ENCODE measurements at regions not wholly inside any gene's neighbourhood (a gene's known extent, or its start where the extent isn't known, plus 50 kb on each side); places are given as distances from the start of the nearest gene placed in this dataset.
A peak's percentile ranks its signal among the peaks of the same experiment; 100 is the strongest.
"Not testable (repeated sequence)": the region's sequence is repeated elsewhere in the genome, so short reads cannot be mapped to it uniquely, and the experiment has no call there.

DNA sequence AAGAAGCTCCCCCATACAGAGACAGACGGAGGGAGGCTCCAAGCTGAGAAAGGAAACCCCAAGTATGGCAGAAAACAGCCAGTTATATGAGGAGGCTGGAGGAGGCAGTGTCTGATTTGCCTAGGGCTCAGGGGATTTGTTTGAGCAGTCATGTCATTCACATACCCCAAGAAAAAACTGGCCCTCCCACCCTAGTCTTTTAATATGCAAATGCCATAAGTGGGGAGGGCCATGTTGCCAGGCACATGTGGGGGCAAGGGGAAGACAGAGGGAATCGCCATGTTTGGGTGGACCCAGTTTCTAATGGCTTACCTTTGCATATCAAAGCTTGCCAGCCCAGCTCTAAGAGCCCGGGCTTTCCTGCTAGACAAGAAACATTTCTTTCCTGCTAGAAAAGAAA lies 1163.8 kb downstream of the TAF11L14 start:
- no peak for DNase-seq (ENCODE audit: low spot score)

DNA sequence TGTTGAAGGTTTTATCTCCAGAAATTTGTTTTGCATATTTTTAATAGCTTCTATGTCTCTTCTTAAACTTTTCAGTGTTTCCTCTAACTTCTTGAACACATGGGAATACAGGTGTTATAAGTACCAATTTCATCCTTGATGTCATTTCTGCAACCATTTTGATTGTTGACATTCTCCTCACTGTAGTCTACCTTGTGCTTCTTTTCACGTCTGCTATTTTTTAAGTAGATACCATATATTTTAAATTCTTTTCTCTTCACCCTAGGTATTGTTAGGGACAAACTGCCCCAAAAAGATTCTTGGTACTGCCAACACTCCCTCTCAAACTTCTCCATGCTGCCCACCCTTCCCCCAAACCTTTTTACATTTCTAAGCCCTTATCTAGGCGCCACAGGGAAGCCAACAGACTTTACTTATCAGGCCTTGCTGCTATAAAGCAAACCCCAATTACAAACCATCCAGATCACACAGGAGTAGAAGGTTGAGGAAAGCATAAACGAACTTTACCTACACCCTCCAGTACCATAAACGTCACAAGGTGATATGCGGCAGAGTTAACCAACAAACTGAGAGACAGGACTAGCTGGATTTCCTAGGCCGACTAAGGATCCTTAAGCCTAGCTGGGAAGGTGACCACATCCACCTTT lies 1165.3 kb downstream of the TAF11L14 start:
- no peak for DNase-seq (ENCODE audit: low spot score)

DNA sequence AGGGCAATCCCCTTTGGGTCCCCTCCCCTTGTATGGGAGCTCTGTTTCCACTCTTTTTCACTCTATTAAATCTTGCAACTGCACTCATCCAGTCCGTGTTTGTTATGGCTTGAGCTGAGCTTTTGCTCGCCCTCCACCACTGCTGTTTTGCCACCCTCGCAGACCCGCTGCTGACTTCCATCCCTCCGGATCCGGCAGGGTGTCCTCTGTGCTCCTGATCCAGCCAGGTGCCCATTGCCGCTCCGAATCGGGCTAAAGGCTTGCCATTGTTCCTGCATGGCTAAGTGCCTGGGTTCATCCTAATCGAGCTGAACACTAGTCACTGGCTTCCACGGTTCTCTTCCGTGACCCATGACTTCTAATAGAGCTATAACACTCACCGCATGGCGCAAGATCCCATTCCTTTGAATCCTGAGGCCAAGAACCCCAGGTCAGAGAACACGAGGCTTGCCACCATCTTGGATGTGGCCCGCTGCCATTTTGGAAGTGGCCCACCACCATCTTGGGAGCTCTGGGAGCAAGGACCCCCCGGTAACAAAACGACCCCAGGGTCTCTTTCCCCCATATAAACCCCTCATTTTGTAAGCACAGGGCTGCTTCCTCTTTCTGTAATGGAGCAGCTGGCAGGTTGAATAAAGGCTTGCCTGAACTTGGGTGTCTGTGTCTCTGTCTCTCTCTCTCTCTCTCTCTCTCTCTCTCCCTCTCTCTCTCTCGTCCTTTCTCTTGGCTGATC lies 1166.2 kb downstream of the TAF11L14 start:
- no peak for DNase-seq (ENCODE audit: low spot score)

DNA sequence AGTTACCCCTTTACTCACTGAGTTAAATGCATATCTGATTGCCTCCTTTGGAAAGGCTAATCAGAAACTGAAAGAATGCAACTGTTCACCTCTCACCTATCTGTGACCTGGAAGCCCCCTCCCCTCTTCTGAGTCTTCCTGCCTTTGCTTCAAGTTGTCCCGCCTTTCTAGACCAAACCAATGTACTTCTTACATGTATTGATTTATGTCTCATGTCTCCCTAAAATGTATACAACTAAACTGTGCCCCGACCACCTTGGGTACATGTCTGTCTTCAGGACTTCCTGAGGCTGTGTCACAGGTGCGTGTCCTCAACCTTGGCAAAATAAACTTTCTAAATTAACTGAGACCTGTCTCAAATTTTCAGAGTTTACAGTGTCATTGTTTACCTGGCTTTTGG lies 1167.2 kb downstream of the TAF11L14 start:
- not testable (repeated sequence) for DNase-seq (ENCODE audit: low spot score)

DNA sequence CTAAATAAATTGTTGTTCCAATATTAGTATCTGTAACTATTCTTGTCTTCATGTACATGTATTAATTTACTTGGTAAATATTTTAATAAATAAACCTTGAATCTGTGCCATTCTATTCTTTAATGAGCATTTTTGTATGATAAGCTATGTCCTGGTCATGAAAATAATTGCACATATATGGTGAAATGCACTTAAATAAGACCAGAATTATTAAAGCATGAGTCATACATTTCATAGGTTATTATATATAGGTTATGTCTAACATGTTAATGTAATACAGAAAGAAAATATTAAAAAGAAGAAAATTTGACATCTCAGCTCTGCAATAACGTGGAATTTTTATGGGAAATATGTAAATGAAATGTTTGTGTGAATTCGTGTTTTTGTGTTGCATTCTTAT lies 1168.1 kb downstream of the TAF11L14 start:
- DNase-seq (ENCODE audit: low spot score), result no peak

DNA sequence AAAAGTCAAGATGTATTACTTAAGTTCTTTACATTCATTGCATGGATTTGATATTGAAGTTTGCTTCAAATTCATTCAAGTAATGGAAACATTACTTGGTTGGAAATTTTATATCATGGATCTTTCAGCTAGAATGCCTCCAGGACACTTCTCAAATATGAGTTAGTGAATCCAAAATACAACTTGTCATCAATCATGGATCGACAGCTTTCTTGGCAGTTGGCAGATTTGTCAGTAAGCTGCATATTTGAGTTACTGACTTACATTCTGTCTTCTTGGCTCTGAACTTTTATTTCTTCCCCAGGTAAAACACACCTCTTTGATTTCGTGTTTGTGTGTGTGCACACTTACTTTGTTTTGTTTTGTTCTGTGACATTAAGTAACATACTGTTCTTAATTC lies 1171.1 kb downstream of the TAF11L14 start:
- no peak for DNase-seq (ENCODE audit: low spot score)

DNA sequence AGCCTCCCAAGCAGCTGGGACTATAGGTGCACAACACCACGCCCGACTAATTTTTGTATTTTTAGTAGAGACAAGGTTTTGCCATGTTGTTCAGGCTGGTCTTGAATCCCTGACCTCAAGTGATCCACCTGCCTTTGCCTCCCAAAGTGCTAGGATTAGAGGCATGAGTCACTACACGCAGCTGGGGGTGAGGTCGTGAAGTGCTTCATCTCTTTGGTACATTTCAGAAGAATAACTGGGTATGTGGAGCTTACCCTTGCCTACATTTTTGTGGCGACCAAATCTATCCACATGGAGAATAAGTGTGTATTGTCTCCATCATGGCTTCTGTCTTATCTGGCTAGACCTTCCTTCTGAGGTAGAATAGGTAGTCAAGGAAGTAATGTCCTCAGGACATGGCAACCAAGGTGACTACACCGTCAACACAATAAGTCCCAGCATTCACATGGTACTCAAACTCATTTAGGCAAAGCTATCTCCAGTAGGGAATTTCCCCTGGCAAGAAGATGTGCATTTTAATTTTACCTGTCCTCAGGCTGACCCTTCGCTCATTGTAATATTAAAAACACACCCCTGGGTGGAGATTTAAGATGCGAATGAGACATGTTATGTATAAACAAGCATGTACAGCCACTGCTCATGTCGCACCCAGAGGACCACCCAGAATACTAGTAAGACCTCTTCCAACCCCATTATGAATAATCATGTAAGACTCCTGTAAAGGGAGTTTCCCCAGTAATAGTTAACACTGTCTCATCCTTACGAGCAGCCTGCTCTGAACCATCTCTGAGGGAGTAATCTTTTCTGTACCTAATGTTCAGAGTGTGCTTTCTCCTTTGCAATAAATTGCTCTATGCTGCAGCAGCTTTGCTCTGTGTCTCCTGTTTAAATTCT lies 1173.2 kb downstream of the TAF11L14 start:
- DNase-seq (ENCODE audit: low spot score), result no peak

DNA sequence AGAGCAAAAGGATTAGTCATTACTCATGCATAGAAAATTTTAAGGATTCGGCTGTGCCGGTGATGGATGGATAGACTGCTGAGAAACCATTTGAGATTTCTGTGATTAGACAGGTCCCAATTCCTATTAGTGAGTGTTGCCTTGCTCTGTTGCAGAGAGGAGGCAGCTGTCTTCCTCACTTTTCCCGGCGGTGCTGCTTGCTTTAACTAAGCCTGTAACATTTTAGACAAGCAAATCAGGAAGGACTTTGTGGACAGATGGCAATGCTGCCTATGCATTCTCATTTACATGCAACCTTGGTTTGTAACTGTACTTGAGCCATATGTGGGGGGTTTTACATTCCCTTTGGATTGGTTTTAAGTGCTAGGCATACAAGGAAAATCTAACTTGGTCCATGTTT lies 1176.3 kb downstream of the CDH18 start:
- DNase-seq (ENCODE audit: low spot score), result peak; percentile 39

DNA sequence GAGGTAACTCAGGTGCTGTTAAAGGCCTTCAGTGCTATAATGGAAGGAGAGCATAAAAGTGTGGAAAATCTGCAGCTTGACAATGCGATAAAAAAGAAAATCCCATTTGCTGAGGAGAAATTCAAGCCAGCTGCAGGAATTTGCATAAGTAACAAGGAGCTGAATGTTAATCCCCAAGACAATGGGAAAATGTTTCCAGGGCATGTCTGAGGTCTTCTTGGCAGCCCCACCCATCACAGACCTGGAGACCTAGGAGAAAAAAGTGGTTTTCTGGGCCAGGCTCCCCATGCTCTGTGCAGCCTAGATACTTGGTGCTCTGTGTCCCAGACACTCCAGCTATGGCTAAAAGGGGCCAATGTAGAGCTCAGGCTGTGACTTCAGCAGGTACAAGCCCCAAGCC lies 1159.6 kb downstream of the CDH18 start:
- DNase-seq (ENCODE audit: low spot score), result no peak

DNA sequence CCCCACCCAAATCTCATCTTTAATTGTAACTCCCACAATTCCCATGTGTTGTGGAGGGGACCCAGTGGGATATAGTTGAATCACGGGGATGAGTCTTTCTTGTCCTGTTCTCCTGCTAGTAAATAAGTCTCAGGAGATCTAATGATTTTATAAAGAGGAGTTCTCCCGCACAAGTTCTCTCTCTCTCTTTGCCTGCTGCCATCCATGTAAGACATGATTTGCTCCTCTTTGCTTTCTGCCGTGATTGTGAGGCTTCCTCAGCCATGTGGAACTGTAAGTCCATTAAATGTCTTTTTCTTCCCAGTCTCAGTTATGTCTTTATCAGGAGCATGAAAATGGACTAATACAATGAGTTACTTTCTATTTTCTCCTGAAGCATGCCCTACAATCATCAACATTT lies 1158.5 kb downstream of the CDH18 start:
- no peak for DNase-seq (ENCODE audit: low spot score)

DNA sequence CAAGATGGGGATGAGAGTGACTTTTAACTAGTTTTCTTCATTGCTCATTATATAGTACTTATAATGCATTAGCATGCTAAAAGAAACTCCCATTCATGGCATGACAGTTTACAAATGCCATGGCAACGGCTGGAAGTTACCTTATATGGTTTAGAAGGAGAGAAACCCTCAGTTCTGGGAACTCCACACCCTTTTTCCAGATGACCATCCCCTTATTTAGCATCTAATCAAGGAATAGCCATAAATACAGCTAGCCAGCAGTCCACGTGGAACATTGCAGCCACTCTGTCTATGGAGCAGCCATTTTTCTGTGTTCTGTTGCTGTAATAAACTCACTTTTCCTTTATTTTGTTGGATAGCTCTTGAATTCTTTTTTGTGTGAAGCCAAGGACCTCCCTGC lies 1137.8 kb downstream of the CDH18 start:
- DNase-seq (ENCODE audit: low spot score), result no peak

DNA sequence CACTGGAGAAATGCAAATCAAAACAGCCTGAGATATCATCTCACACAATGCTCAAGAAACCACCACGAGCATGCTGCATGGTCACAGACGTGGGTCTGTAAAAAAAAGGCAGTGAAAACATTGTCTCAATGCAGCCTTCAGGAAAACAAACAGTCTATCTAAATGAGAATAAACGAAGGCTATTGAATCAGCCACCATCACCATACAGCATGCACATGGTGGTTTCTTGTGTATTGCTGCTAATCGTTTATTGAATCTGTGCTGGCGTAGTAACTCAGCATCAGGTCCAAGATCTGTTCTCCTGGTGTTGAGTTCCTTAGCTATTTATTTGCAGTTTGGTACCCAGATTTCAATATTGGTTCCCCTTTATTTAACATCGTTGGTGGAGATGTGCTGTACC lies 1115.0 kb downstream of the CDH18 start:
- no peak for DNase-seq (ENCODE audit: low spot score)

DNA sequence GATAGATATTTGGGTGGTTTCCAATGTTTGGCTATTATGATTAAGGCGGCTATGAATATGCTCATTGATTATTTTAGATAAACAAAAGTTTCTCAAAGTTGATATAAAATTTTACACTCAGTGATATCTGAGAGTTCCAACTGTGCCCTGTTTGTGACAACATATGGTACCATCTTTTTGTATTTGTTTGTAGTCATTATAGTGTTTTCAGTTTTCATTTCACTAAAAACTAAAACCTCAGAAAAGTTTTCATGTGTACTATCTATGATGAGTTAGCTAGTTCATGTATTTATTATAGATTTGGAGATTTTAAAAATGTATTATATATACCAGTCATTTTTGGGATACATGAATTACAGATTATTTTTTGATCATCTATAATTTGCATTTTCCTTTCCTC lies 1111.4 kb downstream of the CDH18 start:
- no peak for DNase-seq (ENCODE audit: low spot score)

DNA sequence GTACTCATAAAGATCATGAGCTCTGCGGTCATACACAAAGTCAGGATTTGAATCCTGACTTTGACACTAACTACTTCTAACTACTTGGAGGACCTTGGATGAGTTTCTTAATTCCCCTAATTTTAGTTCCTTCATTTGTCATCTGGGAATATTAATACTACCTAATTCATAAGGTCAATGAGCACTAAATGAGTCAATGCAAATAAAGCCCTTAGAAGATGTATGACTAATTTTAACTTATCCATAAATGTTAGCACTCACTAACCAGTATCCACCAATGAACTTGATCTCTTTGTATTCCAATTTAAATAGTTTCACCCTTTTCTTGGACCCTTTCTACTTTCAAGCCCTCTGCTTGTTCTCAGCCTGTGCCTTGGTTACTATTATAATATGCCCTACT lies 1106.4 kb downstream of the CDH18 start:
- DNase-seq (ENCODE audit: low spot score), result no peak

DNA sequence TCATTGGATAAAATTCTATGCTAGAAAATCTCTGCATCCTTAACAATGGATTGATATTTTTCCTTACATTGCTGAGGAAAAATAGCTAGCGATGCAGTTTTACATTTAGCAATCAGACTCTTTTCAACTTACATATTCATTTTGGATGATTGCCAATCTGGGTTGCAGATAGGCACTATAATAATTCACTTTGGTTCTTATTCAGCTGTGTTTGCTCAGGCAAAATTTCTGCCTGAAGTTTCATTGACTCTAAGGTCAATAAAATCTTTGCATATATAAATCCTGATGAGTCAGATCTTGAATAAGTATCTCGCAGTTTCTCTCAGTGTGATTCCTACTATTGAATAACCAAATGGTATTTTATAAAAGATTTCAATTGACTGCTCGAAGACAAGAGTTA lies 1105.8 kb downstream of the CDH18 start:
- DNase-seq (ENCODE audit: low spot score), result no peak

DNA sequence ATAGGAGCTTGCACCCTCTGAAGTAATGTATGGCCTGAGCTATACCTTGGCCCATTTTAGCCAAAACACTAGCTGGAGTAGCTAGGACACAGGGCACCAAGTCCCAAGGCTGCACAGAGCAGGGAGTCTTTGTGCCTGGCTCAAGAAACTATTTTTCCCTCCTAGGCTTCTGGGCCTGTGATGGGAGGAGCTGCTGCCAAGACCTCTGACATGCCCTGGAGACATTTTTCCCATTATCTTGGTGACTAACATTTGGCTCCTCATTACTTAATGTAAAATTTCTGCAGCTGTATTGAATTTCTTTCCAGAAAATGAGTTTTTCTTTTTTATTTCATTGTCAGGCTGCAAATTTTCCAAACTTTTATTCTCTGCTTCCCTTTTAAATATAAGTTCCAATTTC lies 1099.2 kb downstream of the CDH18 start:
- DNase-seq (ENCODE audit: low spot score), result no peak

DNA sequence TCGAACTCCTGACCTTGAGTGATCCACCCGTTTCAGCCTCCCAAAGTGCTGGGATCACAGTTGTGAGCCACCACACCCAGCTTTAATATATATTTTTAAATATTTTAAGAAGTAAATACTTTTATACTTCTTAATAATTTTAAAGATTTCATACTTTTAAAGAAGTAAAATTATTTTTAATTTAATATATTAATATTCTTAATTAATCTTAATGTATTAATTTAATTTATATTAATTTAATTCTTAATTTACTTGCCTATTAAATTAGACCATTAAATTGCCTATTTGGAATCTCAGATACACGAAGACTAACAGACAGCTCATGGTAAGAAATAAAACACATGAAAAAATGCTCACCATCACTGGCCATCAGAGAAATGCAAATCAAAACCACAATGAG lies 1087.4 kb downstream of the CDH18 start:
- DNase-seq (ENCODE audit: low spot score), result no peak

DNA sequence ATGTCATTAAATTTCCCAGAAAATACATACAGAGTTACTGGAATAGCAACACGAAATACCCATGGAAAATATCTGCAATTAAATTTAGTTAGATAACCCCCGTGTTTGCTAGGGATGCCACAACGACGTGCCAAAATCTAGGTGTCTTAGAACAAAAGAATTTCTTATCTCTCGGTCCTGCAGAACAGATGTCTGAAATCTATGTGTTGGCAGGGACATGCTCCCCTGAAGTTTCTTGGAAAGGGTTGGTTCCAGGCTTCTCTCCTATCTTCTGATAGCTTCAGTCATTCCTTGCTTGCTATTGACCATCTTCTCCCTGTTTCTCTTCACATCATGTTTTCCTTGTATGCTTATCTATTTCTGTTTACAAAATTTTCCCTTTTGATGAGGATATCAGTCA lies 1067.0 kb downstream of the CDH18 start:
- DNase-seq (ENCODE audit: low spot score), result peak; percentile 82

DNA sequence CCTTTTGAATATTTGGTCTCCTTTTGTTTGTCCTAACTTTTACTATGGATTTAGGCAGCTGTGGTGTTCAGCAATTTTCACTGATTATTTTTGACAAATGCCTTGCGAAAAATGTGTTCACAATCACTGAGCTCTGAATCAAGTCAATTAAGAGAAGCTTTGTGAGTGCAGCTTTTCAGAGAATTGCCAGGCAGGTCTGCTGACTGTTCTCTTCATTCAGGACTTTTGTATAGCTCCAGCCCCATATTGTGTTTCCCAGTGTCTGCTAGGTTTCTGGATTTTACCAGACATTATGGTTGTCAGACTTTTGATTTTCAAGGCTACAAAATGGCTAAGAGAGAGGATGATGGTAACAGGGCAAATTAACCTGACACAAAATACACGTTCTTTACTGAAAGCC lies 1055.9 kb downstream of the CDH18 start:
- no peak for DNase-seq (ENCODE audit: low spot score)

DNA sequence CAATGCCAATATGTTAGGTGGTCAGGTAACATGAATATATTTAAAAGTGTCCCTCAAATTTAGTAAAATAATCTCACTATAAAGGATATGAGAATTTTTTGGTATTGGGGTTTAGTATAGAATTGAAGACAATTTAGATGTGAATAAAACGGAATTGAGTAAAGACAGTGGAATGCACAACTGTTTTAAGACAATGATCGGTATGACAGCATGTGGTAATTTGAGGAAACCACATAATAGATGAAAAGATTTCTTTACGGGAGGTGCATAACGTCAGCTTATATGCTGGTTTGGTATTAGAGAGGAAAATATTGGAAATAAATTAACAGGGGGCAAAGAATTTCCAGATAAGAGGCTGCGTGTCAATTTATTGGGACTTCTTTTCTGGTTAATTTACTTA lies 1043.2 kb downstream of the CDH18 start:
- no peak for DNase-seq (ENCODE audit: low spot score)

DNA sequence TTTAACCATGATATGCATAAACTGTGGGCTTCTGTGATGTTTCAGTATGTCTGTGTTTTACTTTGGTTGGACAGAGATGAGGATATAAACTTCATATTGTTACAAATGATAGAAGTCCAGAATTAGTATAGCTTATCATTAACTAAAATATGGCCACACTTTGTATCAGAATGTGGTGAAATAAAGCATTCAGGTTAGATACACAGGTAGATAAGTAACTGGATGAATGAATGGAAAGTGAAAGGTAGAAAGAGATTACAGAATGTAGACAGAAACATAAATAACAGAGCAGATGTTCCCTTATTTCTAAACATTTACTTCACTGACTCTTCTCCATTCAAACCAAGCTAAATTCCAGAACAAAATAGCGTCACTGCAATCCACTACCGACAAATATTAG lies 1033.8 kb downstream of the CDH18 start:
- DNase-seq (ENCODE audit: low spot score), result no peak

DNA sequence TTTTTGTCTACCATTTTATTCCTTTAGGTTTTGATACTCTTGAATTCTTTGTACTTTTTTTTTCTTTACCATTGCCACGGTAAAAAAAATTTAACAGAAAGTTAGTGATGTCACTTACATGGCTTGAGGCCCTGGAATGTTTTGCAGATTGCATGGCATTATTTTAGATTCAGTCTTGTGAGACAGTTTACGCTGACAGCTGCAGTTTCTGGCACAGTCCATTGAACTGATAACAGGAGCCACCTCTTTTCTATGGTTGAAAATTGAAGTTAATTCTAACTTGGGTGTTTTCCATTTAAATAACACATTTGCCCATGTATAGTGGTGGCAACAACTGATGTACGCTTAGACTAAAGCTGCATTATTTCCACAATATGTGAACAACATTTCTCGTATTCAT lies 1028.5 kb downstream of the CDH18 start:
- peak; percentile 35 for DNase-seq (ENCODE audit: low spot score)

DNA sequence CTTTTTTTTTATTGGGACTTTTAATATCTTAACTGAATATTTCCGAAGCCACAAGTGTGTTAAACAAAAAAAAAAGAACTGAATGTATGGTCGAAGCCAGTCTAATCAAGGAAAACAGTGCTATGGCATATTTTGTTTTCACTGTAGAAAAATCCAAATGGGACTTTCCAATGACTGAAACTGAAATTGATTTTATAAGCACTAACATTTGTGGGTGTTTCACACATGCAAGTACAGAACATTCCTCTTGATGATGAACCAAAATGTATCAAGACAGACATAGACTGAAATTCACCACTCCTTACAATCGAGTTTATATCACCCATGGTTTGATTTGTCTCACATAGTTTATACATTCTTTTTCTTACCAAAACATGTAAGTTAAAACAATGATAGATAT lies 1026.8 kb downstream of the CDH18 start:
- DNase-seq (ENCODE audit: low spot score), result no peak
